Panc1 (cell line): ENCODE measurements at regions not wholly inside any gene's neighbourhood (a gene's known extent, or its start where the extent isn't known, plus 50 kb on each side); places are given as distances from the start of the nearest gene placed in this dataset.

Experiments
- ATAC-seq: fragments of 200-7000 bp; cut with Tn5 transposase; 2 replicates; pipeline ENCODE4 v1.9.1; 2020; ENCODE audit warnings: mild to moderate bottlenecking, moderate library complexity
- BruUV-seq: library from RNA; stranded (reverse); fragments of 400-500 nt; replicated peaks from 2 replicates; lab custom pipeline; 2021; lab: Mats Ljungman, UMichigan
- CTCF ChIA-PET: fragments of 300-600 bp; sonication (Branson Sonifier 250); formaldehyde crosslinking; loops from one replicate; lab custom pipeline; 2022; ENCODE audit warnings: antibody characterized with exemption; lab: Charles Lee
- POLR2A ChIA-PET: fragments of 300-600 bp; sonication (Branson Sonifier 250); formaldehyde crosslinking; loops from one replicate; lab custom pipeline; 2022; ENCODE audit warnings: antibody characterized with exemption; lab: Charles Lee
- DNase-seq: peaks from one replicate; pipeline ENCODE4 v3.0.0-alpha.2; 2010; ENCODE audit warnings: low read depth, low spot score
- H3K27ac ChIP-seq: 2 replicates; pipeline ENCODE4 v1.5.1; 2011; ENCODE audit warnings: mild to moderate bottlenecking, low read length, inconsistent platforms
- H3K27me3 ChIP-seq: fragments of 200-500 bp; sonication (Bioruptor generic); 2 replicates; pipeline ENCODE4 v1.6.0; 2014; ENCODE audit warnings: low read length, inconsistent platforms; ENCODE audit not compliant: control insufficient read depth, insufficient read depth
- H3K36me3 ChIP-seq: fragments of 200-500 bp; sonication (Bioruptor generic); 2 replicates; pipeline ENCODE4 v1.5.1; 2014; ENCODE audit warnings: inconsistent platforms, mild to moderate bottlenecking, low read length, moderate library complexity; ENCODE audit not compliant: control insufficient read depth, insufficient read depth
- H3K4me1 ChIP-seq: 2 replicates; pipeline ENCODE4 v1.5.1; 2011; ENCODE audit warnings: inconsistent platforms, mild to moderate bottlenecking, low read length, moderate library complexity; ENCODE audit not compliant: control insufficient read depth, insufficient read depth
- H3K4me3 ChIP-seq, 2 experiments: 2 replicates each; pipeline ENCODE4 v1.5.1; 2011 to 2012; ENCODE audit warnings: low read depth in 2 of 2, low read length in 2 of 2, mild to moderate bottlenecking in 2 of 2, inconsistent platforms in 1 of 2, moderate library complexity in 1 of 2
- H3K9me3 ChIP-seq: fragments of 200-500 bp; sonication (Bioruptor generic); 2 replicates; pipeline ENCODE4 v1.5.1; 2014; ENCODE audit warnings: low read depth, mild to moderate bottlenecking, inconsistent platforms, low read length, moderate library complexity; ENCODE audit not compliant: control insufficient read depth, insufficient read depth
- CTCF ChIP-seq: fragments of 450-650 bp; IDR thresholded peaks from 2 replicates; pipeline ENCODE4 v1.5.1; 2017; ENCODE audit warnings: mild to moderate bottlenecking
- POLR2AphosphoS5 ChIP-seq: IDR thresholded peaks from 2 replicates; pipeline ENCODE4 v1.6.1; 2012; ENCODE audit warnings: mild to moderate bottlenecking, low read depth, low read length, moderate library complexity
- REST ChIP-seq, 2 experiments: IDR thresholded peaks; 2 replicates each; pipeline ENCODE4 v1.6.1; 2011 to 2012; ENCODE audit warnings: low read depth in 2 of 2, control low read depth in 1 of 2, low read length in 1 of 2, mild to moderate bottlenecking in 1 of 2, moderate library complexity in 1 of 2; ENCODE audit not compliant: insufficient read depth in 1 of 2
- SIN3A ChIP-seq: IDR thresholded peaks from 2 replicates; pipeline ENCODE4 v1.6.1; 2012; ENCODE audit warnings: low read depth, mild to moderate bottlenecking, low read length, moderate library complexity, borderline replicate concordance; ENCODE audit not compliant: insufficient read depth
- TCF7L2 ChIP-seq: IDR thresholded peaks from 2 replicates; pipeline ENCODE4 v1.6.1; 2011; ENCODE audit warnings: mild to moderate bottlenecking, low read depth, low read length, inconsistent platforms
- in situ Hi-C: cut with HindIII; loops from 2 replicates; pipeline ENCODE4 v1.10.0; 2016; ENCODE audit warnings: low sequenced_read_pairs, low pct_unique_long_range_greater_than_20kb
- intact Hi-C: fragments of 100-400 bp; cut with micrococcal nuclease; formaldehyde crosslinking; loops from one replicate; pipeline ENCODE4 v1.10.0; 2022; ENCODE audit not compliant: unreplicated experiment

GRCh38 chr10:1928606-1929005 is 191.3 kb upstream of the ADARB2 start:
- no peak overlapping the region for H3K4me3 ChIP-seq
- in situ Hi-C loops = no loop called here
- POLR2A ChIA-PET = no interaction called here
- H3K36me3 ChIP-seq = no peaks in the 10 kb centered on the region
- CTCF ChIA-PET = no interaction called here
- intact Hi-C loops = no loop called here
- no peak for TF ChIP-seq CTCF
- TF ChIP-seq SIN3A = no peak
- TF ChIP-seq REST (IDR thresholded peaks at IDR 0.05; ENCODE audit: insufficient read depth in 1 of 2, low read depth in 2 of 2, low read length in 1 of 2) = no peak
- TF ChIP-seq POLR2AphosphoS5 = no peak
- no peak for TF ChIP-seq TCF7L2
- H3K9me3 ChIP-seq = no peaks in the 10 kb centered on the region
- H3K27ac ChIP-seq = no peak overlapping the region
- no peaks in the 10 kb centered on the region for H3K4me1 ChIP-seq
- ATAC-seq (no peak), DNase-seq (no peak)
- no peaks in the 10 kb centered on the region for H3K27me3 ChIP-seq
- no TSS peak for BruUV-seq

GRCh38 chr10:1923998-1924397 is 186.7 kb upstream of the ADARB2 start:
- ATAC-seq = no peak
- Histone ChIP-seq H3K36me3 (no peaks in the 10 kb centered on the region), H3K27ac (no peak overlapping the region), H3K9me3 (no peaks in the 10 kb centered on the region), H3K4me3 (no peak overlapping the region), H3K4me1 (no peaks in the 10 kb centered on the region), H3K27me3 (no peaks in the 10 kb centered on the region)
- ChIA-PET POLR2A (no interaction called here), CTCF (no interaction called here)
- in situ Hi-C loops = no loop called here
- DNase-seq = no peak
- BruUV-seq = no TSS peak
- no peak for TF ChIP-seq CTCF
- no peak for TF ChIP-seq POLR2AphosphoS5
- no peak for TF ChIP-seq SIN3A
- no peak for TF ChIP-seq REST (IDR thresholded peaks at IDR 0.05; ENCODE audit: insufficient read depth in 1 of 2, low read depth in 2 of 2, low read length in 1 of 2)
- TF ChIP-seq TCF7L2 = no peak
- intact Hi-C loops = no loop called here
